HL-60 (cell line): ENCODE measurements at regions not wholly inside any gene's neighbourhood (a gene's known extent, or its start where the extent isn't known, plus 50 kb on each side); places are given as distances from the start of the nearest gene placed in this dataset.

ENCODE experiments used
- DNase-seq, 2 experiments: peaks; one replicate each; pipeline ENCODE4 v3.0.0-alpha.2; 2010 to 2020; ENCODE audit warnings: low read depth in 1 of 2, low spot score in 1 of 2
- H3K27ac ChIP-seq: fragments of 250-450 bp; sonication (Bioruptor Pico); replicated peaks from 2 replicates; pipeline ENCODE4 v1.5.1; 2020; ENCODE audit warnings: mild to moderate bottlenecking, moderate library complexity
- H3K27me3 ChIP-seq: fragments of 250-450 bp; sonication (Bioruptor Pico); 2 replicates; pipeline ENCODE4 v1.5.1; 2021; ENCODE audit warnings: mild to moderate bottlenecking, moderate library complexity; ENCODE audit not compliant: insufficient read depth, poor library complexity, severe bottlenecking
- H3K4me3 ChIP-seq: replicated peaks from 2 replicates; pipeline ENCODE4 v1.5.1; 2011; ENCODE audit warnings: mild to moderate bottlenecking, control low read depth, low read length; ENCODE audit not compliant: insufficient read depth
- CTCF ChIP-seq: IDR thresholded peaks from one replicate; pipeline ENCODE4 v1.5.1; 2011; ENCODE audit warnings: low read length, control low read depth, inconsistent platforms; ENCODE audit not compliant: insufficient read depth
- GABPA ChIP-seq: IDR thresholded peaks from 2 replicates; pipeline ENCODE4 v1.6.1; 2012; ENCODE audit warnings: low read depth
- POLR2AphosphoS5 ChIP-seq: IDR thresholded peaks from 2 replicates; pipeline ENCODE4 v1.6.1; 2012; ENCODE audit warnings: low read depth
- REST ChIP-seq: IDR thresholded peaks from 2 replicates; pipeline ENCODE4 v1.6.1; 2012; ENCODE audit warnings: low read depth; ENCODE audit not compliant: insufficient replicate concordance
- SPI1 ChIP-seq: IDR thresholded peaks from 2 replicates; pipeline ENCODE4 v1.6.1; 2012; ENCODE audit warnings: low read depth, mild to moderate bottlenecking, borderline replicate concordance

- no peak overlapping the region for H3K4me3 ChIP-seq
- TF ChIP-seq SPI1 (no peak), POLR2AphosphoS5 (no peak), REST (no peak)
- no peaks in the 10 kb centered on the region for H3K27me3 ChIP-seq
- no peak overlapping the region for H3K27ac ChIP-seq
- DNase-seq, result no peak
Measured at GRCh38 chr13:65912516-65912915, 1317.6 kb downstream of the PCDH9 start.

GRCh38 chr13:65911546-65912193 is 1318.5 kb downstream of the PCDH9 start:
- no peak for DNase-seq
- Histone ChIP-seq H3K4me3 (no peak overlapping the region), H3K27ac (no peak overlapping the region), H3K27me3 (no peaks in the 10 kb centered on the region)
- TF ChIP-seq SPI1 (no peak), POLR2AphosphoS5 (no peak), GABPA (no peak), CTCF (no peak), REST (no peak)

- TF ChIP-seq CTCF (no peak), GABPA (no peak)
- H3K27me3 ChIP-seq, result no peaks in the 10 kb centered on the region
- H3K4me3 ChIP-seq, result no peak overlapping the region
- no peak for DNase-seq
- no peak overlapping the region for H3K27ac ChIP-seq
Measured at GRCh38 chr13:65909501-65909900, 1320.6 kb downstream of the PCDH9 start.

GRCh38 chr13:65907666-65908525 is 1322.2 kb downstream of the PCDH9 start:
- no peak for TF ChIP-seq SPI1
- TF ChIP-seq POLR2AphosphoS5, result no peak
- no peak for TF ChIP-seq CTCF
- no peak for TF ChIP-seq REST
- TF ChIP-seq GABPA, result no peak
- DNase-seq, result no peak
- Histone ChIP-seq H3K27me3 (no peaks in the 10 kb centered on the region), H3K27ac (no peak overlapping the region), H3K4me3 (no peak overlapping the region)
